NT2/D1 (cell line): ENCODE measurements at regions not wholly inside any gene's neighbourhood (a gene's known extent, or its start where the extent isn't known, plus 50 kb on each side); places are given as distances from the start of the nearest gene placed in this dataset.

Source experiments
- YY1 ChIP-seq: IDR thresholded peaks from 2 replicates; pipeline ENCODE4 v1.6.1; 2011; ENCODE audit not compliant: insufficient read length, insufficient read depth
- ZNF274 ChIP-seq: IDR thresholded peaks from 2 replicates; pipeline ENCODE4 v1.6.1; 2011; ENCODE audit warnings: mild to moderate bottlenecking, low read depth, low read length

DNA sequence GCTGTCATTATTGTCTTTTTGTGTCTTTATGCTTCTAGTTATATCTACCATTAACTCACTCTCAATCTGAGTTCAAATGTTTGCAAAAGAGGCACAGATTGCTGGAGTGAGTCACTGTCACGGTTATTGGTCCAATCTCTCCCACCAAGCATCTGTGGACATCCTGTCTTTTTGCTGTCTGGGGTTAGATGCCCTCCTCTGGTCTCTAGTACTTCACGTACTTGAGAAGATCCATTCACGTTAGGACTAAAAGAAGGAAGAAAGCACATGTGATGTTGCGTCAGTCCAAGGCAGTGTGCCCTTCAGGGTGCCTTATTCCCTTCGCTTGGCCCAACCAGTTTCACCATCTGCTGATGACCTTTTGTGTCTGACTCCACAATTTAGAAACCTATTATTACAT lies 72.3 kb upstream of the STXBP6 start:
- TF ChIP-seq ZNF274 (no peak), YY1 (no peak)
